H54 (cell line): ENCODE measurements at regions not wholly inside any gene's neighbourhood (a gene's known extent, or its start where the extent isn't known, plus 50 kb on each side); places are given as distances from the start of the nearest gene placed in this dataset.
A peak's percentile ranks its signal among the peaks of the same experiment; 100 is the strongest.
"Not testable (repeated sequence)": the region's sequence is repeated elsewhere in the genome, so short reads cannot be mapped to it uniquely, and the experiment has no call there.

Source experiments
- DNase-seq: peaks from one replicate; pipeline ENCODE4 v3.0.0; 2011; ENCODE audit warnings: low spot score, mixed read lengths; ENCODE audit not compliant: insufficient read length
- FAIRE-seq: peaks from 3 replicates; lab custom pipeline; 2011; peaks lifted over from hg19 to GRCh38; lab: Jason Lieb, UNC
- POLR2A ChIP-seq: IDR thresholded peaks from 2 replicates; pipeline ENCODE4 v1.6.1; 2011; ENCODE audit warnings: low read depth, mild to moderate bottlenecking, low read length

DNA sequence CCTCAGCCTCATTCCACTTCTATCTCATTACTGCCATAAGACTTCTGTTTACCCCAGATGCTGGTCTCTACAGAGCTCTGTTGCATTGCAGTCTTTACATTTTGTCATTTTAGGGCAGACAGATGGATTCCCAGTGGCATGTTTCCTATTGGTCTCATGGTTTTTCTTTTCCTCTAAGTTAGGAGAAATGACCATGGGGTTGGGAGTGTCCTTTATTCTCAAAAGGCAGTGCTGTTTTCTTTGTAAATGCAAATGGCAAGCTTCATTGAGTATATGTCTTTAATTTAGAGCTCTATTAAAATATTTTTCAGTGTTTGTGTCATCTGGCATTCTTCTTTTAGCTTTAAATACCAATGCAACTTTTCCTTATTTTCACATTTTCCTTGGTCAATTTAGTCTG is 57.0 kb downstream of the MSTN start:
- no peak for TF ChIP-seq POLR2A
- FAIRE-seq = no peak
- DNase-seq = no peak

DNA sequence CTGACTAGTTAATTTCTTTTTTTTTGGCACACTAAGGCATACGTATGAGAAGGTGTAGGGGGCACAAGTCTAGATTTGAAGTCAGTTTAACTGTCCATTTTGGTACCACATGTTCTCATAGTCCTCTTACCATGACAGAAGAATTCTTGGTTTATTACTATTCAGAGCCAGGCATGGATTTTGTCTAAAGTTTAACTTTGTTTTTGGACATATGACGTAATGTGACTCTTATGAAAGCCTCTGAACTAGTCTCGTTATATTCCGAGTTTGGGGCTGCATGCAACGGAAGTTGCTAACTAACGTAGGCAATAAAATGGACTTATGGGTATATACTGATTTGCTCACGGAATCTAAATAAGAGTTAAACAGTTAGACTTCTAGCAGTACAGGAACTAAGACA is 62.9 kb downstream of the MSTN start:
- DNase-seq = no peak
- TF ChIP-seq POLR2A = no peak
- FAIRE-seq = no peak

DNA sequence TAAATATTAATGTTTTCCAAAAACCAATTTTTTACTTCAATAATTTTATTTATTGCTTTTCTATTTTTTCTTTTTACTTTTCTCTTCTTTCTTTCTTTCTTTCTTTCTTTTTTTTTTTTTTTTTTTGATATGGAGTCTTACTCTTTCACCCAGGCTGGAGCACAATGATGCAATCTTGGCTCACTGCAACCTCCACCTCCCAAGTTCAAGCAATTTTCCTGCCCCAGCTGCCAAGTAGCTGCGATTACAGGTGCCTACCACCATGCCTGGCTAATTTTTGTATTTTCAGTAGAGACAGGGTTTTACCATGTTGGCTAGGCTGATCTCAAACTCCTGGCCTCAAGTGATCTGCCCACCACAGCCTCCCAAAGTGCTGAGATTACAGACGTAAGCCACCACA is 63.9 kb downstream of the MSTN start:
- not testable (repeated sequence) for DNase-seq, FAIRE-seq

DNA sequence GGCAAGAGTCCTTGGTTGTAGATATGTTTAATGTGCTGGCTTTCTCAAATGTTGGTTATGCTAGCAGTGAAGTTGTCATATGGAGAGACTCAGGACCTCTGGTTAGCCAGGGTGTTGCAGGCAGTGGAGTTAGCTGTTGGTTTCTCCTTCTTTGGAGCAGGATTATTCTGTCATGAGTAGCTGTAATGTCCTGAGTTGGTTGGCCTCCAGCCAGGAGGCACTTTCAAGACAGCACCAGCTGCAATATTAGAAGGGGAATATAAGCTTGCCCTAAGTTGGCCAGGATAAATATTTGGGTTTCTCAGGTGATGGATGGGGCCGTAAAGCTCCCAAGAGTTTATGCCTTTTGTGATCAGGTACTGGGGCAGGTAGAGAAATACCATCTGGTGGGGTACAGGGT is 65.5 kb downstream of the MSTN start:
- DNase-seq = no peak
- no peak for TF ChIP-seq POLR2A
- no peak for FAIRE-seq

DNA sequence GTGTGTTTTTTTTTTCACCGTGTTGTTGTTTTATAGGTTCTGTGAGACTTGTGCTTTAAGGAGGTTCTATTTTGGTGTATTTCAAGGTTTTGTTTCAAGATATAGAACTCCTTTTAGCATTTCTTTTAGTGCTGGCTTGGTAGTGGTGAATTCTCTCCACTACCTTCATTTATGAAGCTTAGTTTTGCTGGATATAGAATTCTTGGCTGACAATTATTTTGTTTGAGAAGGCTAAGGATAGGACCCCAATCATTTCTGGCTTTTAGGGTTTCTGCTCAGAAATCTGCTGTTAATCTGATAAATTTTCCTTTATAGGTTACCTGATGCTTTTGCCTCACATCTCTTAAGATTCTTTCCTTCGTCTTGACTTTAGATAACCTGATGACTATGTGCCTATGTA is 66.8 kb downstream of the MSTN start:
- FAIRE-seq = no peak
- no peak for DNase-seq
- no peak for TF ChIP-seq POLR2A

DNA sequence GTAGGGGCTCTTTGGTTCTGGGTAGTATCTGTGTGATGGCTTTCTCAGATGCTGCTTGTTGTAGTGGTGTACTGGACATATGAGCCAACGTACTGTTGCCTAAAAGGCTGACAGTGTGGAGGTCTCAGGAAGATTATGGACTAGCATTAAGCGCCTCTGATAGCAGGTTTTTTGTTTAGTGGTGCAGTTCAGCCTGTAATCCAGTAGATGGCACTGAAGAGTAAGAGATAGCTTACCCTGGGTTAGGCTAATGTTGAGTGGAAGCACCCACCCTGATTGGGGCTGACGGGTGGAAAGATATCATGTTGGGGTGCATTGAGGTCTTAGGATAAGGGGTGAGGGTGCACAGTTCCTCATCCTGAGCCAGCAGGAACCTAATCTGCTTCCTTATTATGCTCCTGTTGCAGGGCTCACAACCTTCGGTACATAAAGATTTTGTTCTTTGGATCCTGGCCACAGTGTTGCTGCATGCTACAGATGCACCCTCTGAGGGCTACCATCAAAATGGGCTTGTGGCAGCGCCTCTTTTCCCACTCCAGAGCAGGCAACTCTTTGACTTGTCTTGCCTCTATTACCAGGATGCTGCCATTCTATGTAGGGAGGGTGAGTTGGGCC is 79.6 kb downstream of the MSTN start:
- FAIRE-seq = peak; percentile 73
- TF ChIP-seq POLR2A = no peak

DNA sequence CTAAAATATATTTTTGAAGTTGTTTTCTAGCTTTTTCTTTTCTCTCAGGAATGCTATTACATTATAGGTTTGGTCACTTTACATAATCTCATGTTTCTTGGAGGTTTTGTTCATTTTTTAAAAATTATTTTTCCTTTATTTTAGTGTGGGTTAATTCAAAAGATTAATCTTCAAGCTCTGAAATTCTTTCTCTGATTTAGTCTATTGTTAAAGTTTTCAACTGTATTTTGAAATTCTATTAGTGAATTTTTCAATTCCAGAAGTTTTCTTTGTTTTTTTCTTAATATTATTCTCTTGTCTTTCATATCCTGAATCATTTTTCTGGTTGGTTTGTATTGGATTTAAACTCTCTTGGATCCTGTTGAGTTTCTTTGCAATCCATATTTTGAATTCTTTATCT is 80.4 kb downstream of the MSTN start:
- TF ChIP-seq POLR2A = no peak
- DNase-seq (no peak), FAIRE-seq (no peak)

More for the DNA sequence above, 79.6 kb downstream of the MSTN start:
- no peak for DNase-seq

DNA sequence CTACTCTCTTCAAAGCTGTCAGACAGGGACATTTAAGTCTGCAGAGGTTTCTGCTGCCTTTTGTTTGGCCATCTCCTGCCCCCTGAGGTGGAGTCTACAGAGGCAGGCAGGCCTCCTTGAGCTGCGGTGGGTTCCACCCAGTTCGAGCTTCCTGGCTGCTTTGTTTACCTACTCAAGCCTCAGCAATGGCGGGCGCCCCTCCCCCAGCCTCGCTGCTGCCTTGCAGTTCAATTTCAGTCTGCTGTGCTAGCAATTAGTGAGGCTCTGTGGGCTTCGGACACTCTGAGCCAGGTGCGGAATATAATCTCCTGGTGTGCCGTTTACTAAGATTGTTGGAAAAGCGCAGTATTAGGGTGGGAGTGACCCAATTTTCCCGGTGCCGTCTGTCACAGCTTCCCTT is 86.0 kb downstream of the MSTN start:
- not testable (repeated sequence) for DNase-seq, FAIRE-seq

DNA sequence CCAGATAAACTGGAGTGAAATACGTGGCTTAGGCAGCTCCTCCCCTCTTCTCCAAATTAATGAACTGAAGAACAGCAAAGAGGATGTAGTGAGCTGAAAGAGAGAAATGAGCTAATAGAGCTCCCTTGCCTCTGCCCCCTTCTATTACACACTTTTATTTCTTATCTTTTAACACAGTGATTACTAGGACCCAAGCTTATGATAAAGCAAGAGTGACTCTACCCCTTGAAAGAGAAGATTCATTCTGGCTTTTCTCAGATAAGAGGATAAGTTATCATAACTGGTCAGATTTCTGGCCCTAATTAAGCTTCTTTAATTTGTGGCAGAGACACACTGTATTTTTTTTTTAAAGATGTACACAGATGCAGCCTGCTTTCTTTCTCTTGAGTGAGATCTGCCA is 102.2 kb downstream of the MSTN start:
- DNase-seq (no peak), FAIRE-seq (no peak)
- no peak for TF ChIP-seq POLR2A

DNA sequence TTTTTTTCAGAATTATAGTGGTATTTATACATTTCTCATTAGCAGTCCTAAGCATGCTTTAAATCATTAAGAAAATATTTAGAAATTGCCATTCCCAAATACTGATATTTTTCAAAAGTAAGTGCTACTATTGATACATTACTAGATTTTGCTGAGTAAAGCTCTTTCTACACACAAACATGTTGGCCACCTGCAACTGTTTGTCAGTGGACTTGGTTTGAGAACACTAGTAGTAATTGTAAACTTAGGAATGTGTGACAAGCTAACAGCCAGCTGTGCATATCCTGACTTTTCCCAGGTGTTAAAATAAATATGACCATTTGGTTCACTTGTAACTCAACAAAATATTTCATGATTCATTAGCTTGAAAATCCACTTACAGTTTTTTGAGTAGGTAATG is 103.1 kb downstream of the MSTN start:
- no peak for FAIRE-seq
- no peak for TF ChIP-seq POLR2A
- DNase-seq = no peak

DNA sequence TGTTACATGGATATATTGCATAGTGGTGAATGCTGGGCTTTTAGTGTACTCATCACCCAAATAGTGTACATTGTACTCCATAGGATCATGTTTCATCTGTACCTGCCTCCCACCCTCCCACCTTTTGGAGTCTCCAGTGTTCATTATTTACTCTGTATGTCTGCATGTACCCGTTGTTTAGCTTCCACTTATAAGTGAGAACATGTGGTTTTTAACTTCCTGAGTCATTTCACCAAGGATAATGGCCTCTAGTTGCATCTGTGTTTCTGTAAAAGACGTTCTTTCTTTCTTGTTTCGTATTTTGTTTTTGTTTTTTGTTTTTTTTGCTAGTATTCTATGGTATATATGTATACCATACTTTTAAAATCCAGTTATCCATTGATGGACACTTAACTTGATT is 107.5 kb downstream of the MSTN start:
- DNase-seq (no peak), FAIRE-seq (no peak)
- TF ChIP-seq POLR2A = no peak

DNA sequence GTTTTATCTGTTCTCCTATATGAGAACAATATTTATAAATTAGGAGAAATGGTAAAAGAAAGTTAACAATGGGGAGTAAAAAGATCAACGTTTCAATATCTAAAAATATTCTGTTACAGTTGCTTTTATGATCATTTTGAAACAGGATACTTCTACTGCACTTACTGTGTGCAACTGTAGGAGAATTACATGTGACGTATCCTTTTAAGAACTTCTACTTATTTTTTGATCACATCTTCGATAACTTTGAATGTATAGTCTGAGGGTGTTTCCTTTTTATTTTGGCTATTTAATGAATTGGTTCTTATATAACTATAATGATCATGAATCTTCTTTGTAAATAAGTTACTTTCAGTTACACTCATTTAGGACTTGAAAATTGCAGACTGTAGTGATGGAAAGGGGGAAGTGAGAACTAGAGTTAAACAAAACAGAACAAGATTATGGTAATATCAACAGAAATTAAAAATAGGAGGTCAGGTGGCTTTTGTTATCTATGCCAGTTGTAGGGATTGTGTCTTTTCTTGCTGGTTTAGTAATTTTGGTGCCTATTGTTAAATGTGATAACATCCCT is 109.9 kb downstream of the MSTN start:
- DNase-seq (no peak), FAIRE-seq (no peak)
- no peak for TF ChIP-seq POLR2A

DNA sequence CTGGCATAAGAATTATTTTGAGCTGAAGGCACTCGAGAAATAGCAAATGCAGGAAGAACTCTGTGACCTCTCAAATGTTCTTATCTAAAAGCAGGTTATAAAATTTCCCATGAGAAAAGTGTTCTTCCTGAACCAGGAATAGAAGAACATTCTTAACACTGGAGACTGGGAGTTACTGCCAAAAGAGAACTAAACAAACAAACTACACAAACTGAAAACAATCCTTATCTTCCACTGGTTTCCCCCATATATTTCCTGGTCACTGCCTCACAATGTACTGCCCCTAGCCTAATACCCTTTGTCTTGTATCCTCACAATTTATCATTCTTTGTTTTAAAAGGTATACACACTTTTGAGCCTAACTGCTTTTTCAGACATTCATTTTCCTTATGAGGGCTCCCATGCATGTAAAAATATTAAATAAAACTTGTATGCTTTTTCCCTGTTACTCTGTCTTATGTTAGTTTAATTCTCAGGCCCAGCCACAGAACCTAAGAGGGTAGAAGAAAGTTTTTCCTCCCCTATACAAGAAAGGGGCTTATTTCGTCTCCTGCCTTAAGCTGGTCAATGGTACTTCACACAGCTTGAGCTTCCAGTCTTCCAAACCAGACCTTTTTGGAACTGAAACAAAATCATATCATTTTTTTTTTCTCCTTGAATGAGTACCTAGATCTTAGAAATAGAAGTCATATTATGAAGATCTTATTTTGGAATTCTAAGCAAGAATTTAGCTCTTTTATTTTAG is 110.6 kb downstream of the MSTN start:
- TF ChIP-seq POLR2A = no peak
- FAIRE-seq (peak; percentile 41), DNase-seq (no peak)

DNA sequence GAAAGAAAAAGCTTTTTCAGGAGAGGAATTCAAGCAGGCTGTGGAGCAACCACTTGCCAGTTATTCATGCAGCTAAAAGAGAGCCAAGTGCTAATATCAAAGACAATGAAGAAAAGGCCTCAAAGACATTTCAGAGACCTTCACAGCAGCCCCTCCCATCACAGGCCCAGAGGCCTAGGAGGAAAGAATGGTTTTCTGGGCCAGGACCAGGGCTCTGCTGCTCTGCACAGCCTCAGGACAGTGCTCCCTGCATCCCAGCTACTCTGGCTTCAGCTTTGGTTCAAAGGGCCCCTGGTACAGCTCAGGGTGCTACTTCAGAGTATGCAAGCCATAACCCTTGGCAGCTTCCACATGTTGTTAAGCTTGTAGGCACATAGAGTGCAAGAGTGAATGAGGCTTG is 119.5 kb downstream of the MSTN start:
- DNase-seq (no peak), FAIRE-seq (no peak)
- no peak for TF ChIP-seq POLR2A

DNA sequence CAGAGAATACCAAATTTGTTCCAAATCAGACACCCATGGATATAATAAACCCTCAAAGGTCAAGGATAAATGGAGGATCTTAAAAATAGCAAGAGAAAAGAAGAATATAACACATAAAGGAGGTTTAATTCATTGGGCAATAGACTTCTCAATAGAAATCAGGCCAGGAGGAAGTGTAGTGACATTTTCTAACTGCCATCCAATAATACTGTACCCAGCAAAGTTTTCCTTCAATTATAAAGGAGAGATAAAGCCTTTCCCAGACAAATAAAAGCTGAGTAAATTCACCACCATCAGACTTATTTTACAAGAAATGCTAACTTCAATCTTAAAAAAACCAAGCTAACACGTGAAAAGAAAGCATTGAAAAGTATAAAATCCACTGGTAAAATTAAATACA is 121.6 kb downstream of the MSTN start:
- no peak for TF ChIP-seq POLR2A
- FAIRE-seq (no peak), DNase-seq (no peak)
